NK-92 treated with Interleukin-12 subunit alpha and Interleukin-12 subunit beta, amount 100 ng/mL, for 24 hours (cell line): ENCODE measurements at regions not wholly inside any gene's neighbourhood (a gene's known extent, or its start where the extent isn't known, plus 50 kb on each side); places are given as distances from the start of the nearest gene placed in this dataset.
"Not testable (repeated sequence)": the region's sequence is repeated elsewhere in the genome, so short reads cannot be mapped to it uniquely, and the experiment has no call there.

Experiments
- DNase-seq: peaks from one replicate; lab custom pipeline; 2025; lab: John Stamatoyannopoulos, UW

- DNase-seq: no peak
Observed at GRCh38 chr6:141077355-141078333, 1055.1 kb upstream of the GJE1 start.

- DNase-seq: no peak
Observed at GRCh38 chr6:141057761-141058160, 1075.0 kb upstream of the GJE1 start.

GRCh38 chr6:141056945-141057625 lies 1075.6 kb upstream of the GJE1 start:
- no peak for DNase-seq

GRCh38 chr6:141050471-141050870 lies 1082.3 kb upstream of the GJE1 start:
- no peak for DNase-seq

GRCh38 chr6:141048451-141048850 lies 1084.3 kb upstream of the GJE1 start:
- no peak for DNase-seq

- DNase-seq: not testable (repeated sequence)
Observed at GRCh38 chr6:141046496-141046895, 1086.2 kb upstream of the GJE1 start.

- DNase-seq: no peak
Observed at GRCh38 chr6:141041596-141042087, 1091.1 kb upstream of the GJE1 start.

GRCh38 chr6:141035312-141036200 lies 1097.2 kb upstream of the GJE1 start:
- no peak for DNase-seq

- DNase-seq: no peak
Observed at GRCh38 chr6:141033101-141033500, 1099.6 kb upstream of the GJE1 start.

- no peak for DNase-seq
Observed at GRCh38 chr6:141029908-141030307, 1102.8 kb upstream of the GJE1 start.

GRCh38 chr6:141028791-141029280 lies 1103.9 kb upstream of the GJE1 start:
- no peak for DNase-seq

- no peak for DNase-seq
Observed at GRCh38 chr6:141026504-141026903, 1106.2 kb upstream of the GJE1 start.

GRCh38 chr6:141024526-141024925 lies 1108.2 kb upstream of the GJE1 start:
- DNase-seq: no peak

- DNase-seq: no peak
Observed at GRCh38 chr6:141017941-141018340, 1114.8 kb upstream of the GJE1 start.

GRCh38 chr6:141000917-141001316 lies 1131.8 kb upstream of the GJE1 start:
- no peak for DNase-seq

- DNase-seq: no peak
Observed at GRCh38 chr6:140993515-140993914, 1139.2 kb upstream of the GJE1 start.

GRCh38 chr6:140992678-140993077 lies 1140.0 kb upstream of the GJE1 start:
- no peak for DNase-seq

- no peak for DNase-seq
Observed at GRCh38 chr6:140988780-140989179, 1143.9 kb upstream of the GJE1 start.

- DNase-seq: no peak
Observed at GRCh38 chr6:140987364-140988155, 1145.2 kb upstream of the GJE1 start.

GRCh38 chr6:140985679-140986275 lies 1146.9 kb upstream of the GJE1 start:
- no peak for DNase-seq
